Pancreas (tissue), 10 donors: ENCODE measurements at regions not wholly inside any gene's neighbourhood (a gene's known extent, or its start where the extent isn't known, plus 50 kb on each side); places are given as distances from the start of the nearest gene placed in this dataset.

Source experiments
- ATAC-seq, 4 donors: fragments of 200-7000 bp; cut with Tn5 transposase; one replicate each; pipeline versions ENCODE4 v1.8.0 to v1.9.1; 2020; ENCODE audit warnings: mild to moderate bottlenecking in 4 of 4, moderate library complexity in 4 of 4
- DNase-seq, 6 donors: peaks; one replicate each; pipeline ENCODE4 v3.0.0-alpha.2; 2020
- FAIRE-seq: peaks from 2 replicates; lab custom pipeline; 2012; peaks lifted over from hg19 to GRCh38; lab: Jason Lieb, UNC
- H3K27ac ChIP-seq, 4 donors: fragments of 200-600 bp; sonication (generic); 1 replicate in 3 of 4; 2 replicates in 1 of 4; pipeline versions ENCODE4 v1.5.0 to v1.8.0; 2020
- H3K27me3 ChIP-seq, 4 donors: fragments of 200-600 bp; one replicate each; pipeline ENCODE4 v1.8.0; 2021
- H3K36me3 ChIP-seq, 3 donors: fragments of 200-600 bp; sonication (generic) in 1 of 3; one replicate each; pipeline versions ENCODE4 v1.5.0 to v1.8.0; 2020 to 2021
- H3K4me1 ChIP-seq, 3 donors: fragments of 200-600 bp; one replicate each; pipeline ENCODE4 v1.8.0; 2021
- H3K4me3 ChIP-seq, 4 donors: fragments of 200-600 bp; sonication (generic) in 2 of 4; one replicate each; pipeline versions ENCODE4 v1.5.0 to v1.8.0; 2020 to 2021
- H3K9me3 ChIP-seq, 4 donors: fragments of 200-600 bp; one replicate each; pipeline ENCODE4 v1.8.0; 2021
- WGBS, 2 donors: extraction: QIAGEN DNeasy Blood & Tissue Kit; methylation state at CpG; one replicate each; pipeline ENCODE4 v1.1.7; 2013; 5-methylcytosine and 5-hydroxymethylcytosine counted together
- intact Hi-C, 3 donors: fragments of 100-400 bp; cut with DNase I; formaldehyde crosslinking; loops; one replicate each; pipeline versions ENCODE4 v1.11.1 to v1.14.2; 2022
- TF ChIP-seq, protein P1 (sequence below), 4 donors: fragments of 200-600 bp; sonication (generic) in 3 of 4; IDR thresholded peaks; one replicate each; pipeline versions ENCODE4 v1.5.0 to v1.8.0; 2021; ENCODE audit warnings: antibody characterized with exemption in 4 of 4
- donor health status: healthy with polysubstance abuse.
- donor health status: DM: no; HTN: no; CAD: no; lungs with moderate emphysema.
- donor health status: DM: no; HTN: no; CAD: no.
- donor health status: control.
- donor health status: control.
- donor health status: Bipolar disorder and iron deficiency.
- donor health status: DM: yes; HTN: yes; CAD: no.
- donor health status: DM: no; HTN: no; CAD: no.
- donor health status: DM: no; HTN: no; CAD: no.
- donor health status: DM: yes; HTN: yes; CAD: no.

DNA sequence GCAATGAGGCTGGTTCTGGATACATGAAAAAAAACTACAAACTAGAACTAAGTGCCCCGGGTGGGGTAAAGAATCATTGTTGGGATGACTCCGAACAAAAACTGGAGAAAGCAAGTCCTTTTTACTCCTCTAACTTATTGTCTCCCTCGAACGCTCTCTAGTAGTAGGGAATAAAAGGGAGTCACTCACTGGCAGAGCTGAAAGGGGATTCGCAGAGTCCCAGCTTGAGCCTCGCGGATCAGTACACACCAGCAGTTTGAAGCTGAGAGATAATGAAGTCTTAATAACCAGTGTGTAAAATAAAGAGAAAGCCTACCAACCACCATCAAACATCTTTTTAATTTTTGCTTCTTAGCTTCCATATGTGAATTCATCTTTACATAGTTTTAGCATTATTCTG is 521.9 kb upstream of the ARX start:
- ATAC-seq, result no peak
- H3K4me3 ChIP-seq, result no peak overlapping the region
- H3K27ac ChIP-seq, result no peak overlapping the region
- H3K9me3 ChIP-seq, result no peaks in the 10 kb centered on the region
- no peak for DNase-seq
- TF ChIP-seq, protein P1, sequence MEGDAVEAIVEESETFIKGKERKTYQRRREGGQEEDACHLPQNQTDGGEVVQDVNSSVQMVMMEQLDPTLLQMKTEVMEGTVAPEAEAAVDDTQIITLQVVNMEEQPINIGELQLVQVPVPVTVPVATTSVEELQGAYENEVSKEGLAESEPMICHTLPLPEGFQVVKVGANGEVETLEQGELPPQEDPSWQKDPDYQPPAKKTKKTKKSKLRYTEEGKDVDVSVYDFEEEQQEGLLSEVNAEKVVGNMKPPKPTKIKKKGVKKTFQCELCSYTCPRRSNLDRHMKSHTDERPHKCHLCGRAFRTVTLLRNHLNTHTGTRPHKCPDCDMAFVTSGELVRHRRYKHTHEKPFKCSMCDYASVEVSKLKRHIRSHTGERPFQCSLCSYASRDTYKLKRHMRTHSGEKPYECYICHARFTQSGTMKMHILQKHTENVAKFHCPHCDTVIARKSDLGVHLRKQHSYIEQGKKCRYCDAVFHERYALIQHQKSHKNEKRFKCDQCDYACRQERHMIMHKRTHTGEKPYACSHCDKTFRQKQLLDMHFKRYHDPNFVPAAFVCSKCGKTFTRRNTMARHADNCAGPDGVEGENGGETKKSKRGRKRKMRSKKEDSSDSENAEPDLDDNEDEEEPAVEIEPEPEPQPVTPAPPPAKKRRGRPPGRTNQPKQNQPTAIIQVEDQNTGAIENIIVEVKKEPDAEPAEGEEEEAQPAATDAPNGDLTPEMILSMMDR (IDR thresholded peaks at IDR 0.05), result no peak
- no peaks in the 10 kb centered on the region for H3K4me1 ChIP-seq
- intact Hi-C loops, result no loop called here
- H3K36me3 ChIP-seq, result no peaks in the 10 kb centered on the region
- peaks cover 0 to 24% (median 0%) of the 10 kb centered on the region in 4 donors for H3K27me3 ChIP-seq
- FAIRE-seq, result no peak
- WGBS, 2 donors, result 66 to 76% methylated on average over 7 of the region's 7 CpGs

DNA sequence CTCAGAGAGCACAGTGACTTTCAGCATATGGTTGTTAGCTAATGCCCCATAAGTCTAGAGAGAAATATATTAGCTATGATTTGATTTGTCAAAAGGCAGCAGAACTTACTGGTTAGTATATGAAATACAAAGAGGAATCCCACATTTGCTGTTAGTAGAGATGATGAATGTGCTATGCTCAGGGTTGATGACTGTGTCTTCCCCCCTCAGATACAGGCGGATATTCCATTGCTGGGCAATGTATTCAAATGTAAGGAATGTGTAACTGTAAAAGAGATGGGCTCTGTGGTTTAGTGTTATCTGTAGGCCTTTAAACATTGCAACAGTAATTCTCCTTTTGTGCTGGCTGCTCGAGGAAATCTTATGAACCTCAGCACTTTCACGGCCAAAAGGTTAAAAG is 528.9 kb upstream of the ARX start:
- Histone ChIP-seq H3K27me3 (peaks cover 0 to 5% (median 0%) of the 10 kb centered on the region in 4 donors), H3K27ac (no peak overlapping the region), H3K36me3 (no peaks in the 10 kb centered on the region), H3K4me1 (no peaks in the 10 kb centered on the region), H3K4me3 (no peak overlapping the region), H3K9me3 (no peaks in the 10 kb centered on the region)
- DNase-seq, result no peak
- no peak for FAIRE-seq
- WGBS, 2 donors, result 33 to 55% methylated on average over 3 of the region's 3 CpGs
- TF ChIP-seq, protein P1 (IDR thresholded peaks at IDR 0.05), result no peak
- no peak for ATAC-seq
- intact Hi-C loops, result no loop called here

DNA sequence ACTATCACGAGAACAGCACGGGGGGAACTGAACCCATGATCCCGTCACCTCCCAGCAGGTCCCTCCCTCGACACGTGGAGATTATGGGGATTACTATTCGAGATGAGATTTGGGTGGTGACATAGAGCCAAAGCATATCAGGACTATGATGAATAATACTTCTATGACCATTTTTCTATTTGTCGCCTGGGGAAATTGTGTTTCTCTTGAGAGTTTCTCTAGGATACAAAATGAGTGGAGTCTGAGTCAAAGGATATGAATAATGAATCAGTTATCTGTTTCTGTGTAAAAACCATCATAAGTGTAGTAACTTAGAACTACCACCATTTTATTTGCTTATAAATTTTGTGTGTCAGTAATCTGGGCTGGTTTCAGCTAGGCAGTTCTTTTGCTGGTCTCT is 533.0 kb upstream of the ARX start:
- H3K36me3 ChIP-seq, result no peaks in the 10 kb centered on the region
- WGBS, 2 donors, result 54 to 63% methylated on average over 7 of the region's 7 CpGs
- no peaks in the 10 kb centered on the region for H3K27me3 ChIP-seq
- ATAC-seq (no peak), FAIRE-seq (no peak), DNase-seq (no peak)
- TF ChIP-seq, protein P1 (IDR thresholded peaks at IDR 0.05), result no peak
- no peaks in the 10 kb centered on the region for H3K9me3 ChIP-seq
- H3K27ac ChIP-seq, result no peak overlapping the region
- no peaks in the 10 kb centered on the region for H3K4me1 ChIP-seq
- intact Hi-C loops, result no loop called here
- no peak overlapping the region for H3K4me3 ChIP-seq

DNA sequence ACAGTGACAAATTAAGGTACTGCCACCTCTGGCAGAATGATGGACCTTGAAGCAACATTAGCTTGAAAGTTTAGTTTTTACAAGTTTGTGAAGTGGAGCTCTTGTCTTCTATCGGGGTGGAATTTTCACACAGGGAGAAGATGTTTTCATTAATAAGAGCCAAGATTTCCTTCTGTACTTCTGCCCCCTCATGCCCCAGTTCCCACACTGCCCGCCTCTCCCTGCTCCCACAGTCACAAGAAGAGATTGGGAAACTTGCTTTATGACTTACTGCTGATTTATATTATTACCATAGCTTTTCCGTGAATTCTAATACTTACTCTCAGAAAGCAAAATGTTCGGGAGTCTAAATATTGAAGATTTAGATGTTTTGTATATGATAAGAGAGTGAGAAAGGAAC is 539.8 kb upstream of the ARX start:
- peaks cover 0 to 3% (median 0%) of the 10 kb centered on the region in 4 donors for H3K27me3 ChIP-seq
- H3K27ac ChIP-seq, result no peak overlapping the region
- no peaks in the 10 kb centered on the region for H3K36me3 ChIP-seq
- no peak for DNase-seq
- no peaks in the 10 kb centered on the region for H3K4me1 ChIP-seq
- H3K9me3 ChIP-seq, result no peaks in the 10 kb centered on the region
- WGBS, 2 donors, result 61 to 72% methylated on average over 4 of the region's 4 CpGs
- intact Hi-C loops, result no loop called here
- no peak for ATAC-seq
- no peak overlapping the region for H3K4me3 ChIP-seq
- TF ChIP-seq, protein P1 (IDR thresholded peaks at IDR 0.05), result no peak
- FAIRE-seq, result no peak

DNA sequence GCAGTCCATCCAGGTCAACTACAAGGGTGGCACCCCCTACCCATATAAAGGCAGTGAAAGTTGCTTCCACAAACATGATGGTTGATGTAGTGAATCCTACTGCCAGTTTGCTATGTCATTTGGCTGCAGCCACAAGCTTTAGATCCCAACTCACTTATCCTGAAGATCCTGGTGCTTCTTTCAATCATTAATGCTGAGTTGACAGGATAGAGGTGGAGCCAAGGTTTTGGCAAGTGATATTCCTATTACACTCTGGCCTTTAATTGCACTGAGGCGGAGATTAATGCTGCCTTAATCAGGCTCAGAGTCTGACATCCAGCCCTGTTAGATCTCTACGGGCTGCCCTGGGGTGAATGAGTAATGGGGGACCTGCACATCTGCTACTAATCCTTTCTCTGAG is 542.4 kb upstream of the ARX start:
- Histone ChIP-seq H3K4me3 (no peak overlapping the region), H3K4me1 (no peaks in the 10 kb centered on the region), H3K27ac (no peak overlapping the region), H3K27me3 (peaks cover 0 to 3% (median 0%) of the 10 kb centered on the region in 4 donors), H3K36me3 (no peaks in the 10 kb centered on the region), H3K9me3 (no peaks in the 10 kb centered on the region)
- TF ChIP-seq, protein P1 (IDR thresholded peaks at IDR 0.05), result no peak
- DNase-seq (no peak), FAIRE-seq (no peak), ATAC-seq (no peak)
- 59 to 67% methylated on average over 2 of the region's 2 CpGs for WGBS, 2 donors
- intact Hi-C loops, result no loop called here
